Progenitor cell of endocrine pancreas (in vitro differentiated cells): ENCODE measurements at regions not wholly inside any gene's neighbourhood (a gene's known extent, or its start where the extent isn't known, plus 50 kb on each side); places are given as distances from the start of the nearest gene placed in this dataset.
"Not testable (repeated sequence)": the region's sequence is repeated elsewhere in the genome, so short reads cannot be mapped to it uniquely, and the experiment has no call there.

Experiments
- DNase-seq: peaks from one replicate; pipeline ENCODE4 v3.0.0; 2021; ENCODE audit warnings: low spot score; ENCODE audit not compliant: unreplicated experiment
- H3K27ac Mint-ChIP-seq: 2 replicates; pipeline ENCODE4 v1.8.0; 2021; ENCODE audit warnings: mild to moderate bottlenecking, moderate library complexity, mixed read lengths
- H3K27me3 Mint-ChIP-seq: 2 replicates; pipeline ENCODE4 v1.8.0; 2021; ENCODE audit warnings: mixed read lengths
- H3K36me3 Mint-ChIP-seq: 2 replicates; pipeline ENCODE4 v1.8.0; 2022; ENCODE audit warnings: mixed read lengths; ENCODE audit not compliant: insufficient read depth
- H3K4me1 Mint-ChIP-seq: 2 replicates; pipeline ENCODE4 v1.8.0; 2021; ENCODE audit warnings: low read depth, mixed read lengths
- H3K4me3 Mint-ChIP-seq: 2 replicates; pipeline ENCODE4 v1.8.0; 2021; ENCODE audit warnings: low read depth, mild to moderate bottlenecking, moderate library complexity, mixed read lengths
- H3K9me3 Mint-ChIP-seq: 2 replicates; pipeline ENCODE4 v1.8.0; 2021; ENCODE audit warnings: low read depth, mixed read lengths
- TF ChIP-seq, protein P1 (sequence below): fragments of 200-600 bp; sonication (generic); IDR thresholded peaks from one replicate; pipeline ENCODE4 v1.5.0; 2021; ENCODE audit warnings: antibody characterized with exemption, mild to moderate bottlenecking; ENCODE audit not compliant: unreplicated experiment

GRCh38 chr5:104019956-104020355 lies 457.4 kb upstream of the NUDT12 start:
- TF ChIP-seq, protein P1, sequence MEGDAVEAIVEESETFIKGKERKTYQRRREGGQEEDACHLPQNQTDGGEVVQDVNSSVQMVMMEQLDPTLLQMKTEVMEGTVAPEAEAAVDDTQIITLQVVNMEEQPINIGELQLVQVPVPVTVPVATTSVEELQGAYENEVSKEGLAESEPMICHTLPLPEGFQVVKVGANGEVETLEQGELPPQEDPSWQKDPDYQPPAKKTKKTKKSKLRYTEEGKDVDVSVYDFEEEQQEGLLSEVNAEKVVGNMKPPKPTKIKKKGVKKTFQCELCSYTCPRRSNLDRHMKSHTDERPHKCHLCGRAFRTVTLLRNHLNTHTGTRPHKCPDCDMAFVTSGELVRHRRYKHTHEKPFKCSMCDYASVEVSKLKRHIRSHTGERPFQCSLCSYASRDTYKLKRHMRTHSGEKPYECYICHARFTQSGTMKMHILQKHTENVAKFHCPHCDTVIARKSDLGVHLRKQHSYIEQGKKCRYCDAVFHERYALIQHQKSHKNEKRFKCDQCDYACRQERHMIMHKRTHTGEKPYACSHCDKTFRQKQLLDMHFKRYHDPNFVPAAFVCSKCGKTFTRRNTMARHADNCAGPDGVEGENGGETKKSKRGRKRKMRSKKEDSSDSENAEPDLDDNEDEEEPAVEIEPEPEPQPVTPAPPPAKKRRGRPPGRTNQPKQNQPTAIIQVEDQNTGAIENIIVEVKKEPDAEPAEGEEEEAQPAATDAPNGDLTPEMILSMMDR, result no peak
- Mint-ChIP-seq H3K36me3 (peaks cover 2% of the 10 kb centered on the region), H3K4me3 (no peak overlapping the region), H3K9me3 (peaks cover 15% of the 10 kb centered on the region), H3K27me3 (no peaks in the 10 kb centered on the region), H3K27ac (no peak overlapping the region), H3K4me1 (no peaks in the 10 kb centered on the region)
- no peak for DNase-seq

GRCh38 chr5:104018299-104018698 lies 455.7 kb upstream of the NUDT12 start:
- H3K4me1 Mint-ChIP-seq, result no peaks in the 10 kb centered on the region
- TF ChIP-seq, protein P1, result no peak

DNA sequence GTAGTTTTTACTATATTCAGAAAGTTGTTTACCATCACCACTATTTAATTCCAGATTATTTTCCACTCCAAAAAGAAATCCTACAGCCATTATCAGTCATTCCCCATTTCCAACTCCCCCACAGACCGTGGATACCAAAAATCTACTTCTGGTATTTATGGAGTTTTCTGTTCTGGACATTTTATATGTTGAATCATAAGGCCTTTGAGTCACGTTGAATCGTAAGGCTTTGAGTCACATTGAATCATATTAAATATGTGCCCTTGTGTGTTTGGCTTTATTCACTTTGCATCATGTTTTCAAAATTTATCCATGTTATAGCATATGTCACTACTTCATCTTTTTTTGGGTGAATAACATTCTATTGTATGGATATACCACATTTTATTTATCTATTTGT lies 454.1 kb upstream of the NUDT12 start:
- no peak overlapping the region for H3K27ac Mint-ChIP-seq
- TF ChIP-seq, protein P1, result no peak
- peaks cover 15% of the 10 kb centered on the region for H3K9me3 Mint-ChIP-seq
- H3K36me3 Mint-ChIP-seq, result peaks cover 2% of the 10 kb centered on the region
- no peak overlapping the region for H3K4me3 Mint-ChIP-seq
- DNase-seq, result no peak
- H3K27me3 Mint-ChIP-seq, result no peaks in the 10 kb centered on the region
- H3K4me1 Mint-ChIP-seq, result no peaks in the 10 kb centered on the region

More at GRCh38 chr5:104018299-104018698, 455.7 kb upstream of the NUDT12 start:
- H3K9me3 Mint-ChIP-seq, result peaks cover 15% of the 10 kb centered on the region
- H3K4me3 Mint-ChIP-seq, result no peak overlapping the region
- no peaks in the 10 kb centered on the region for H3K27me3 Mint-ChIP-seq
- no peak overlapping the region for H3K27ac Mint-ChIP-seq
- peaks cover 2% of the 10 kb centered on the region for H3K36me3 Mint-ChIP-seq
- no peak for DNase-seq

GRCh38 chr5:104015765-104016164 lies 453.2 kb upstream of the NUDT12 start:
- Mint-ChIP-seq H3K4me1 (no peaks in the 10 kb centered on the region), H3K27me3 (no peaks in the 10 kb centered on the region), H3K36me3 (peaks cover 2% of the 10 kb centered on the region), H3K27ac (no peak overlapping the region), H3K4me3 (no peak overlapping the region), H3K9me3 (peaks cover 15% of the 10 kb centered on the region)
- DNase-seq, result no peak
- TF ChIP-seq, protein P1, result no peak

GRCh38 chr5:104002783-104003182 lies 440.2 kb upstream of the NUDT12 start:
- not testable (repeated sequence) for DNase-seq

GRCh38 chr5:104001136-104001535 lies 438.5 kb upstream of the NUDT12 start:
- TF ChIP-seq, protein P1, result no peak
- H3K36me3 Mint-ChIP-seq, result no peaks in the 10 kb centered on the region
- H3K27ac Mint-ChIP-seq, result no peak overlapping the region
- peaks cover 4% of the 10 kb centered on the region for H3K4me1 Mint-ChIP-seq
- no peaks in the 10 kb centered on the region for H3K27me3 Mint-ChIP-seq
- DNase-seq, result no peak
- H3K9me3 Mint-ChIP-seq, result no peaks in the 10 kb centered on the region
- H3K4me3 Mint-ChIP-seq, result no peak overlapping the region

More at GRCh38 chr5:104002783-104003182, 440.2 kb upstream of the NUDT12 start:
- H3K4me1 Mint-ChIP-seq, H3K27me3 Mint-ChIP-seq, H3K4me3 Mint-ChIP-seq, H3K36me3 Mint-ChIP-seq, H3K27ac Mint-ChIP-seq, H3K9me3 Mint-ChIP-seq: not testable (repeated sequence)
